GM19239 (cell line): ENCODE measurements at regions not wholly inside any gene's neighbourhood (a gene's known extent, or its start where the extent isn't known, plus 50 kb on each side); places are given as distances from the start of the nearest gene placed in this dataset.

Source experiments
- DNase-seq: peaks from one replicate; pipeline ENCODE4 v3.0.0; 2011; ENCODE audit warnings: low spot score; ENCODE audit not compliant: insufficient read length
- FAIRE-seq: peaks from 2 replicates; lab custom pipeline; 2011; peaks lifted over from hg19 to GRCh38; lab: Jason Lieb, UNC

GRCh38 chr10:36349445-36350078 lies 707.5 kb upstream of the FZD8 start:
- DNase-seq (no peak), FAIRE-seq (no peak)

- FAIRE-seq (no peak), DNase-seq (no peak)
These were observed 703.7 kb upstream of the FZD8 start for GRCh38 chr10:36345807-36346206.

DNA sequence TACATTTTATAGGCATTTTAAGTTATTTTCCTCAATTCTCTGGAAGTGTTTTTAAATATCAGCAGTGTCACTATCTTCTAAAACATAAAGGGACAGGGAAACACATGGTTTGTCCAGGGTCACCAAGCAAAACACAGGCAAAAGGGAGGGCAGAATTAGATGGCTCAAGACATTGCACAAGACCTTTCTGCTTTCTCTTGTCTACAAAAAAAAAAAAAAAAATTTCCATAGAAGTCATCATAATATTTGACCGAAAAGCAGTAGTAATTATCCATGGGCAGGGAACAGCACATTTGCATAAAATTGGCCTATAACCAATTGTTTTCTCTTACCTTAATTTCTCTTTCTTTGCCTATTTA lies 703.1 kb upstream of the FZD8 start:
- FAIRE-seq (no peak), DNase-seq (no peak)

GRCh38 chr10:36344240-36345174 lies 702.4 kb upstream of the FZD8 start:
- no peak for DNase-seq
- FAIRE-seq = no peak

GRCh38 chr10:36342781-36343180 lies 700.7 kb upstream of the FZD8 start:
- DNase-seq = no peak
- FAIRE-seq = no peak

- DNase-seq (no peak), FAIRE-seq (no peak)
These were observed 699.4 kb upstream of the FZD8 start for GRCh38 chr10:36341471-36341870.

DNA sequence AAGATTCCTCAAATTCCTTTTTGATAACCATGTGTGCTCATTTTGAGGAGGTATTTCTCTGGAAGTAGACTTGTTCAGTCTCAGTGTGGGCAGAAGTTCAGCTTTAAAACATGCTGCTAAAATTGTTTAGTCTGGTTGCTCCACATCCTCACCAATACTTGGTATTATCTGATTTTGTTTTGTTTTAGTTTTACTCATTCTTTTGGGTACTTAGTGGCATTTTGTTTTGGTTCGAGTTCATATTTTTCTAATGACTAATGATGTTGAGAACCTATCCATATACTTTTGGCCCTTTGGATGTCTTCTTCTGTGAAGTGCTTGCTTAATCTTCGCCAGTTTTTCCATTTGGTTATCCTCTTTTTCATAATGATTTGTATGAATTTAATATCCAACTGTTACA lies 694.2 kb upstream of the FZD8 start:
- DNase-seq = no peak
- no peak for FAIRE-seq

DNA sequence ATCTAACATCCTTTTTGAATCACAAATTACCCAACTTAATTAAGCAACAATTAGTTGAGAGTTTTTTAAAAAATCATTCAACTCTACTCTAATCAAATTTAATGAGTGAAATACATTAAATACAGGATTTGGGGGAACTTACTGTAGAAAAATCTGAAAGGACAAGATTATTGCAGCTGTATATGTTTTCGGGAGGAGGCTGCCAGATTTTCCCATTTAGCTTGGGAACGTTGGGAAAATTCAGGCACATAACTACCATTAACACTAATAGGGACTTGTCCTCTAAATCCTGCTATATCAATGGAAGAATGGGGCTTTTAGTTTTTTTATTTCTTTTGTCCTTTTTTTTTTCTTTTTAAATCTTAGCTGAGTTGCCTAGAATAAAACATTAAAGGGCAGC lies 691.4 kb upstream of the FZD8 start:
- FAIRE-seq = no peak
- DNase-seq = no peak

DNA sequence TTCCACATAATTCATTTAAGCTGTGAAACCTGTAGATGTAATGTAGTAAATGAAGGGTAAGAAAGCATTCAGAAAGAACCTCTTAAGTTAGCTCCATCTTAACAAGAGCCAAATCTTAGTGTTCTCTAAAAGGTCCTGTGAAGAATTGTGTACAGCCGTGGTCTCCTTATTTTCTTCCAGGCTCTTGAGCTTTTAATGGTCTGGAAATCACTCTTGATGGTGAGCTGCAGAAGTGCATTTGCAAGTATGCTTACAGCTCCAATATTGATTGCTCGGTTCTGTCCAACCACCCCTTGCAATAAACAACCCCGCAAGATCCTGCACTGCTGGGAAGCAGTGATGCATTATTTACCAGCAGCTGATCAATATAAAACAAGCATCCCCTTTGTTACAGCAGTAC lies 690.8 kb upstream of the FZD8 start:
- DNase-seq = no peak
- FAIRE-seq = no peak

GRCh38 chr10:36331121-36331520 lies 689.0 kb upstream of the FZD8 start:
- no peak for DNase-seq
- FAIRE-seq = no peak

GRCh38 chr10:36325815-36326214 lies 683.7 kb upstream of the FZD8 start:
- no peak for DNase-seq
- FAIRE-seq = no peak

DNA sequence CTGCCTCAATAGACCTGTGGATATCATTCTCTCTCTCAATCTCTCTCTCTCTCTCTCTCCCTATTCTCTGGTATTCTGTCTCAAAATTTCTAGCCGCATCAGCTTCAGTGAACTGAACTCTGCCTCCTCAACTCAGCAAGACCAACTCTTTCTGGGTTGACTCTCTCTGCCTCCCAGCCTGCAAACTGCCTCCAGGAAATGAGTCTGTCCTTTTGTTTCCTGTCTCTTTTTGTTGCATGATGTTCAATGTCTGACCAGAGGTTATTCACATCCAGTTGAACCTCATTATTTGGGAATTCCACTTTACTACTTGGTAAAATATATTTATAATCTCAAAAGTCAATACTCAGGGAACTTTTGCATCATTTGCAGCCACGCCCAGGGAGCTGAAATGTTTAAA lies 682.7 kb upstream of the FZD8 start:
- DNase-seq (no peak), FAIRE-seq (no peak)

GRCh38 chr10:36313142-36313541 lies 671.0 kb upstream of the FZD8 start:
- no peak for DNase-seq
- FAIRE-seq = no peak

GRCh38 chr10:36303896-36304295 lies 661.8 kb upstream of the FZD8 start:
- DNase-seq (no peak), FAIRE-seq (no peak)

- no peak for DNase-seq
- no peak for FAIRE-seq
These were observed 660.0 kb upstream of the FZD8 start for GRCh38 chr10:36302086-36302485.

GRCh38 chr10:36301539-36301938 lies 659.4 kb upstream of the FZD8 start:
- FAIRE-seq (no peak), DNase-seq (no peak)

- DNase-seq (no peak), FAIRE-seq (no peak)
These were observed 659.0 kb upstream of the FZD8 start for GRCh38 chr10:36301139-36301538.

- no peak for FAIRE-seq
These were observed 641.7 kb upstream of the FZD8 start for GRCh38 chr10:36283827-36284226.

GRCh38 chr10:36281831-36282331 lies 639.8 kb upstream of the FZD8 start:
- DNase-seq = no peak
- no peak for FAIRE-seq

More at GRCh38 chr10:36283827-36284226, 641.7 kb upstream of the FZD8 start:
- no peak for DNase-seq

GRCh38 chr10:36280890-36281499 lies 638.9 kb upstream of the FZD8 start:
- no peak for FAIRE-seq
- no peak for DNase-seq

- no peak for FAIRE-seq
- no peak for DNase-seq
These were observed 638.2 kb upstream of the FZD8 start for GRCh38 chr10:36280321-36280741.
